ENCODE measurements at regions not wholly inside any gene's neighbourhood (a gene's known extent, or its start where the extent isn't known, plus 50 kb on each side); places are given as distances from the start of the nearest gene placed in this dataset.
"Not testable (repeated sequence)": the region's sequence is repeated elsewhere in the genome, so short reads cannot be mapped to it uniquely, and the experiment has no call there.

DNA sequence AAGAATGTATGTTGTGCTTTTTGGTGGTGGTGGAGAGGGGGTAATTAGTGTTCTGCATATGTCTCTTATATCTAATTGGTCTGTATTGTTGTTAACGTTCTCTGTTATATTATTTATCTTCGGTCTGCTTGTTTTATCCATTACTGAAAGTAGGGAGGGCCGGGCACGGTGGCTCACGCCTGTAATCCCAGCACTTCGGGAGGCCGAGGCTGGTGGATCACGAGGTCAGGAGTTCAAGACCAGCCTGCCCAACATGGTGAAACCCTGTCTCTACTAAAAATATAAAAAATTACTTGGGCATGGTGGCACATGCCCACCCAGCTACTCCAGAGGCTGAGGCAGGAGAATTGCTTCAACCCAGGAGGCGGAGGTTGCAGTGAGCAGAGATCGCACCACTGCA is 2672.1 kb downstream of the PCDH9 start:
- TF ChIP-seq, protein P1, sequence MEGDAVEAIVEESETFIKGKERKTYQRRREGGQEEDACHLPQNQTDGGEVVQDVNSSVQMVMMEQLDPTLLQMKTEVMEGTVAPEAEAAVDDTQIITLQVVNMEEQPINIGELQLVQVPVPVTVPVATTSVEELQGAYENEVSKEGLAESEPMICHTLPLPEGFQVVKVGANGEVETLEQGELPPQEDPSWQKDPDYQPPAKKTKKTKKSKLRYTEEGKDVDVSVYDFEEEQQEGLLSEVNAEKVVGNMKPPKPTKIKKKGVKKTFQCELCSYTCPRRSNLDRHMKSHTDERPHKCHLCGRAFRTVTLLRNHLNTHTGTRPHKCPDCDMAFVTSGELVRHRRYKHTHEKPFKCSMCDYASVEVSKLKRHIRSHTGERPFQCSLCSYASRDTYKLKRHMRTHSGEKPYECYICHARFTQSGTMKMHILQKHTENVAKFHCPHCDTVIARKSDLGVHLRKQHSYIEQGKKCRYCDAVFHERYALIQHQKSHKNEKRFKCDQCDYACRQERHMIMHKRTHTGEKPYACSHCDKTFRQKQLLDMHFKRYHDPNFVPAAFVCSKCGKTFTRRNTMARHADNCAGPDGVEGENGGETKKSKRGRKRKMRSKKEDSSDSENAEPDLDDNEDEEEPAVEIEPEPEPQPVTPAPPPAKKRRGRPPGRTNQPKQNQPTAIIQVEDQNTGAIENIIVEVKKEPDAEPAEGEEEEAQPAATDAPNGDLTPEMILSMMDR (conservative IDR thresholded peaks at IDR 0.05; ENCODE audit: low read length): not testable (repeated sequence)
- TF ChIP-seq EZH2phosphoT487 (IDR thresholded peaks at IDR 0.05; ENCODE audit: borderline replicate concordance): not testable (repeated sequence)

Data from Loucy (cell line).